IMR-90 (cell line): ENCODE measurements at regions not wholly inside any gene's neighbourhood (a gene's known extent, or its start where the extent isn't known, plus 50 kb on each side); places are given as distances from the start of the nearest gene placed in this dataset.

Experiments used
- BHLHE40 ChIP-seq: fragments of 150-350 bp; IDR thresholded peaks from 2 replicates; pipeline ENCODE4 v1.6.1; 2016; ENCODE audit warnings: mild to moderate bottlenecking, low read depth, low read length
- CEBPB ChIP-seq: IDR thresholded peaks from 2 replicates; pipeline ENCODE4 v1.6.1; 2012; ENCODE audit warnings: low read depth, low read length, improper control_type of control experiment
- CTCF ChIP-seq: conservative IDR thresholded peaks from 2 replicates; pipeline ENCODE4 v1.5.1; 2012; ENCODE audit warnings: mild to moderate bottlenecking, low read depth, low read length, improper control_type of control experiment
- FOS ChIP-seq: fragments of 150-350 bp; IDR thresholded peaks from 2 replicates; pipeline ENCODE4 v1.6.1; 2016; ENCODE audit warnings: low read depth, low read length
- MXI1 ChIP-seq: IDR thresholded peaks from 2 replicates; pipeline ENCODE4 v1.6.1; 2012; ENCODE audit warnings: low read depth, mild to moderate bottlenecking, low read length, moderate library complexity, borderline replicate concordance
- NFE2L2 ChIP-seq: fragments of 150-350 bp; IDR thresholded peaks from 2 replicates; pipeline ENCODE4 v1.6.1; 2016; ENCODE audit warnings: low read depth, mild to moderate bottlenecking, low read length
- POLR2A ChIP-seq: IDR thresholded peaks from 2 replicates; pipeline ENCODE4 v1.6.1; 2012; ENCODE audit warnings: mild to moderate bottlenecking, low read depth, low read length
- TF ChIP-seq, protein P1 (sequence below): fragments of 150-350 bp; IDR thresholded peaks from 2 replicates; pipeline ENCODE4 v1.6.1; 2017; ENCODE audit warnings: mild to moderate bottlenecking, antibody characterized with exemption, low read length, low read depth
- TF ChIP-seq, protein P2 (sequence below): fragments of 150-350 bp; IDR thresholded peaks from 2 replicates; pipeline ENCODE4 v1.6.1; 2016; ENCODE audit warnings: low read depth, mild to moderate bottlenecking, low read length, moderate library complexity, borderline replicate concordance

- TF ChIP-seq, protein P1, sequence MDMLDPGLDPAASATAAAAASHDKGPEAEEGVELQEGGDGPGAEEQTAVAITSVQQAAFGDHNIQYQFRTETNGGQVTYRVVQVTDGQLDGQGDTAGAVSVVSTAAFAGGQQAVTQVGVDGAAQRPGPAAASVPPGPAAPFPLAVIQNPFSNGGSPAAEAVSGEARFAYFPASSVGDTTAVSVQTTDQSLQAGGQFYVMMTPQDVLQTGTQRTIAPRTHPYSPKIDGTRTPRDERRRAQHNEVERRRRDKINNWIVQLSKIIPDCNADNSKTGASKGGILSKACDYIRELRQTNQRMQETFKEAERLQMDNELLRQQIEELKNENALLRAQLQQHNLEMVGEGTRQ = no peak
- TF ChIP-seq CTCF (no peak), CEBPB (no peak), MXI1 (no peak), FOS (no peak), NFE2L2 (no peak), BHLHE40 (no peak), POLR2A (no peak)
- TF ChIP-seq, protein P2, sequence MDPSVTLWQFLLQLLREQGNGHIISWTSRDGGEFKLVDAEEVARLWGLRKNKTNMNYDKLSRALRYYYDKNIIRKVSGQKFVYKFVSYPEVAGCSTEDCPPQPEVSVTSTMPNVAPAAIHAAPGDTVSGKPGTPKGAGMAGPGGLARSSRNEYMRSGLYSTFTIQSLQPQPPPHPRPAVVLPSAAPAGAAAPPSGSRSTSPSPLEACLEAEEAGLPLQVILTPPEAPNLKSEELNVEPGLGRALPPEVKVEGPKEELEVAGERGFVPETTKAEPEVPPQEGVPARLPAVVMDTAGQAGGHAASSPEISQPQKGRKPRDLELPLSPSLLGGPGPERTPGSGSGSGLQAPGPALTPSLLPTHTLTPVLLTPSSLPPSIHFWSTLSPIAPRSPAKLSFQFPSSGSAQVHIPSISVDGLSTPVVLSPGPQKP = no peak
Observed at GRCh38 chr1:5513179-5513578, 479.0 kb downstream of the NPHP4 start.
